Activated CD4-positive, alpha-beta T cell treated with anti-CD3 and anti-CD28 coated beads, Interleukin-10, Interleukin-2, amounts not matched to agents 100 ng/mL and 50 ng/mL, durations not matched to agents 16 hours and 8 hours (primary cell): ENCODE measurements at regions not wholly inside any gene's neighbourhood (a gene's known extent, or its start where the extent isn't known, plus 50 kb on each side); places are given as distances from the start of the nearest gene placed in this dataset.
"Not testable (repeated sequence)": the region's sequence is repeated elsewhere in the genome, so short reads cannot be mapped to it uniquely, and the experiment has no call there.

Source experiments
- DNase-seq: peaks from one replicate; pipeline ENCODE4 v3.0.0-alpha.2; 2020

GRCh38 chr13:97736436-97736835 lies 217.0 kb upstream of the IPO5 start:
- no peak for DNase-seq

GRCh38 chr13:97742084-97742483 lies 211.4 kb upstream of the IPO5 start:
- no peak for DNase-seq

- no peak for DNase-seq
These were observed 209.5 kb upstream of the IPO5 start for GRCh38 chr13:97743938-97744337.

- no peak for DNase-seq
These were observed 206.8 kb upstream of the IPO5 start for GRCh38 chr13:97746649-97747048.

GRCh38 chr13:97749174-97749573 lies 204.3 kb upstream of the IPO5 start:
- DNase-seq = peak; percentile 3

- DNase-seq = no peak
These were observed 202.0 kb upstream of the IPO5 start for GRCh38 chr13:97751477-97751876.

GRCh38 chr13:97752961-97753668 lies 200.4 kb upstream of the IPO5 start:
- DNase-seq = no peak

GRCh38 chr13:97753942-97754670 lies 199.4 kb upstream of the IPO5 start:
- DNase-seq = no peak

GRCh38 chr13:97757807-97758206 lies 195.7 kb upstream of the IPO5 start:
- DNase-seq = no peak

GRCh38 chr13:97758317-97758716 lies 195.2 kb upstream of the IPO5 start:
- DNase-seq = no peak

GRCh38 chr13:97761796-97762540 lies 191.5 kb upstream of the IPO5 start:
- no peak for DNase-seq

- DNase-seq = no peak
These were observed 186.7 kb upstream of the IPO5 start for GRCh38 chr13:97766749-97767148.

GRCh38 chr13:97768134-97768533 lies 185.3 kb upstream of the IPO5 start:
- DNase-seq = no peak

- DNase-seq = not testable (repeated sequence)
These were observed 183.2 kb upstream of the IPO5 start for GRCh38 chr13:97770231-97770630.

- not testable (repeated sequence) for DNase-seq
These were observed 181.0 kb upstream of the IPO5 start for GRCh38 chr13:97772466-97772865.

- not testable (repeated sequence) for DNase-seq
These were observed 178.9 kb upstream of the IPO5 start for GRCh38 chr13:97774391-97775100.

GRCh38 chr13:97780486-97780885 lies 173.0 kb upstream of the IPO5 start:
- DNase-seq = no peak

- DNase-seq = no peak
These were observed 171.6 kb upstream of the IPO5 start for GRCh38 chr13:97781891-97782305.

- DNase-seq = no peak
These were observed 167.0 kb upstream of the IPO5 start for GRCh38 chr13:97786510-97786909.

GRCh38 chr13:97797553-97797952 lies 155.9 kb upstream of the IPO5 start:
- no peak for DNase-seq

- no peak for DNase-seq
These were observed 155.2 kb upstream of the IPO5 start for GRCh38 chr13:97798171-97798821.

GRCh38 chr13:97798836-97799235 lies 154.6 kb upstream of the IPO5 start:
- no peak for DNase-seq

GRCh38 chr13:97802213-97802612 lies 151.3 kb upstream of the IPO5 start:
- no peak for DNase-seq
